Adrenal gland (tissue), 9 donors: ENCODE measurements at regions not wholly inside any gene's neighbourhood (a gene's known extent, or its start where the extent isn't known, plus 50 kb on each side); places are given as distances from the start of the nearest gene placed in this dataset.

Experiments
- DNase-seq, 7 donors: peaks; one replicate each; pipeline ENCODE4 v3.0.0-alpha.2; 2019 to 2020
- H3K27ac ChIP-seq, 5 donors: fragments of 200-600 bp; sonication (generic) in 4 of 5; 1 replicate in 3 of 5; 2 replicates in 2 of 5; pipeline versions ENCODE4 v1.5.1 to v1.8.0; 2016 to 2020; ENCODE audit warnings: mild to moderate bottlenecking in 1 of 5
- H3K27me3 ChIP-seq: fragments of 200-600 bp; 2 replicates; pipeline ENCODE4 v1.8.0; 2021
- H3K36me3 ChIP-seq, 2 donors: fragments of 200-600 bp; replicated peaks in 1 of 2; 1 replicate in 1 of 2; 2 replicates in 1 of 2; pipeline versions ENCODE4 v1.5.1 to v1.8.0; 2018 to 2022
- H3K4me1 ChIP-seq, 2 donors: fragments of 200-600 bp; replicated peaks in 1 of 2; 1 replicate in 1 of 2; 2 replicates in 1 of 2; pipeline versions ENCODE4 v1.5.1 to v1.8.0; 2018 to 2021
- H3K4me3 ChIP-seq, 4 donors: fragments of 200-600 bp; sonication (generic) in 3 of 4; one replicate each; pipeline ENCODE4 v1.5.1; 2016 to 2018
- H3K9me3 ChIP-seq, 3 donors: fragments of 200-600 bp; sonication (generic) in 1 of 3; replicated peaks in 1 of 3; 1 replicate in 2 of 3; 2 replicates in 1 of 3; pipeline versions ENCODE4 v1.5.1 to v1.8.0; 2016 to 2021
- CTCF ChIP-seq, 6 experiments: fragments of 450-650 bp in 4 of 6; fragments of 200-600 bp in 2 of 6; sonication (generic) in 1 of 6; IDR thresholded peaks; 1 replicate in 5 of 6; 2 replicates in 1 of 6; pipeline versions ENCODE4 v1.5.1 to v1.8.0; 2016 to 2021; ENCODE audit warnings: antibody characterized with exemption in 6 of 6, mild to moderate bottlenecking in 2 of 6, moderate library complexity in 1 of 6
- POLR2A ChIP-seq, 2 donors: fragments of 450-650 bp; IDR thresholded peaks; one replicate each; pipeline ENCODE4 v1.6.1; 2017; ENCODE audit warnings: antibody characterized with exemption in 2 of 2, mild to moderate bottlenecking in 2 of 2, moderate library complexity in 1 of 2
- WGBS, 4 donors: extraction: QIAGEN DNeasy Blood & Tissue Kit in 2 of 4; methylation state at CpG; one replicate each; pipeline versions ENCODE4 v1.1.5 to v1.1.7; 2013 to 2017; 5-methylcytosine and 5-hydroxymethylcytosine counted together
- intact Hi-C, 2 donors: fragments of 100-400 bp; cut with DNase I; formaldehyde crosslinking; loops; one replicate each; pipeline versions ENCODE4 v1.14.1 to v1.15.0; 2022 to 2023
- donor health status: healthy with polysubstance abuse.
- donor health status: Bipolar disorder and iron deficiency.
- donor health status: DM: yes; HTN: yes; CAD: no.
- donor health status: DM: no; HTN: no; CAD: no.
- donor health status: DM: no; HTN: no; CAD: no.

- H3K27me3 ChIP-seq, result no peaks in the 10 kb centered on the region
- H3K27ac ChIP-seq, result no peak overlapping the region
- DNase-seq, result peak; percentile 37 to 70 (median 64)
- intact Hi-C loops, result no loop called here
- H3K36me3 ChIP-seq, result no peaks in the 10 kb centered on the region
- peaks cover 0 to 10% of the 10 kb centered on the region in 2 donors for H3K4me1 ChIP-seq
- peak overlapping the region in 1 of 4 donors; percentile 7 for H3K4me3 ChIP-seq
- TF ChIP-seq POLR2A (IDR thresholded peaks at IDR 0.05) (no peak), CTCF (IDR thresholded peaks at IDR 0.05) (no peak)
- no peaks in the 10 kb centered on the region for H3K9me3 ChIP-seq
- 46 to 56% (median 50%) methylated on average over 20 of the region's 20 CpGs for WGBS, 4 donors
These were observed 208.2 kb upstream of the FOXN3 start for GRCh38 chr14:89625244-89625713.

- no peak overlapping the region for H3K4me3 ChIP-seq
- peaks cover 4 to 16% of the 10 kb centered on the region in 2 donors for H3K4me1 ChIP-seq
- H3K27me3 ChIP-seq, result no peaks in the 10 kb centered on the region
- DNase-seq, result no peak
- WGBS, 4 donors, result 80 to 86% (median 83%) methylated on average over 15 of the region's 15 CpGs
- TF ChIP-seq POLR2A (IDR thresholded peaks at IDR 0.05) (no peak), CTCF (IDR thresholded peaks at IDR 0.05) (no peak)
- no peaks in the 10 kb centered on the region for H3K9me3 ChIP-seq
- no peaks in the 10 kb centered on the region for H3K36me3 ChIP-seq
- intact Hi-C loops, result no loop called here
- no peak overlapping the region for H3K27ac ChIP-seq
These were observed 207.6 kb upstream of the FOXN3 start for GRCh38 chr14:89624500-89625156.

- no peak for DNase-seq
- Histone ChIP-seq H3K4me3 (no peak overlapping the region), H3K27ac (no peak overlapping the region), H3K9me3 (no peaks in the 10 kb centered on the region), H3K36me3 (no peaks in the 10 kb centered on the region), H3K4me1 (peaks cover 5 to 27% of the 10 kb centered on the region in 2 donors), H3K27me3 (no peaks in the 10 kb centered on the region)
- intact Hi-C loops, result no loop called here
- TF ChIP-seq CTCF (IDR thresholded peaks at IDR 0.05), result no peak
- no peak for TF ChIP-seq POLR2A (IDR thresholded peaks at IDR 0.05)
- WGBS, 4 donors, result 93 to 97% (median 95%) methylated on average over 12 to 14 of the region's 14 CpGs
These were observed 205.0 kb upstream of the FOXN3 start for GRCh38 chr14:89621791-89622638.

GRCh38 chr14:89621009-89621421, 204.0 kb upstream of the FOXN3 start:
- Histone ChIP-seq H3K9me3 (no peaks in the 10 kb centered on the region), H3K36me3 (no peaks in the 10 kb centered on the region), H3K4me1 (peaks cover 5 to 35% of the 10 kb centered on the region in 2 donors), H3K27ac (no peak overlapping the region), H3K4me3 (no peak overlapping the region), H3K27me3 (no peaks in the 10 kb centered on the region)
- intact Hi-C loops, result no loop called here
- DNase-seq, result no peak
- WGBS, 4 donors, result 36 to 59% (median 45%) methylated on average over 5 of the region's 5 CpGs
- TF ChIP-seq CTCF (IDR thresholded peaks at IDR 0.05) (no peak), POLR2A (IDR thresholded peaks at IDR 0.05) (peak in 1 of 2 donors; percentile 10)
